ENCODE measurements at regions not wholly inside any gene's neighbourhood (a gene's known extent, or its start where the extent isn't known, plus 50 kb on each side); places are given as distances from the start of the nearest gene placed in this dataset.
"Not testable (repeated sequence)": the region's sequence is repeated elsewhere in the genome, so short reads cannot be mapped to it uniquely, and the experiment has no call there.

GRCh38 chr2:52414561-52415295 lies 1352.9 kb upstream of the CHAC2 start:
- Histone ChIP-seq H2AFZ (ENCODE audit: low read length) (no peak overlapping the region), H3K27ac (ENCODE audit: low read length) (no peak overlapping the region), H3K4me1 (ENCODE audit: low read length) (no peaks in the 10 kb centered on the region), H3K36me3 (replicated peaks; ENCODE audit: insufficient read depth, low read length) (no peaks in the 10 kb centered on the region), H3K27me3 (replicated peaks; ENCODE audit: insufficient read depth, low read length) (no peaks in the 10 kb centered on the region), H4K20me1 (ENCODE audit: insufficient read depth, low read length) (no peaks in the 10 kb centered on the region), H3K9me3 (replicated peaks; ENCODE audit: insufficient read depth, low read length) (no peaks in the 10 kb centered on the region), H3K4me2 (ENCODE audit: low read depth, low read length) (no peak overlapping the region), H3K79me2 (ENCODE audit: low read length) (no peaks in the 10 kb centered on the region), H3K9ac (ENCODE audit: low read length) (no peak overlapping the region), H3F3A (ENCODE audit: insufficient read depth, low read length) (no peaks in the 10 kb centered on the region), H3K4me3 (ENCODE audit: low read length) (no peak overlapping the region), H3K9me2 (replicated peaks; ENCODE audit: insufficient read depth, low read length) (no peaks in the 10 kb centered on the region)
- TF ChIP-seq EZH2 (optimal IDR thresholded peaks at IDR 0.05; ENCODE audit: low read depth, low read length) = no peak
- DNase-seq = no peak

DNA sequence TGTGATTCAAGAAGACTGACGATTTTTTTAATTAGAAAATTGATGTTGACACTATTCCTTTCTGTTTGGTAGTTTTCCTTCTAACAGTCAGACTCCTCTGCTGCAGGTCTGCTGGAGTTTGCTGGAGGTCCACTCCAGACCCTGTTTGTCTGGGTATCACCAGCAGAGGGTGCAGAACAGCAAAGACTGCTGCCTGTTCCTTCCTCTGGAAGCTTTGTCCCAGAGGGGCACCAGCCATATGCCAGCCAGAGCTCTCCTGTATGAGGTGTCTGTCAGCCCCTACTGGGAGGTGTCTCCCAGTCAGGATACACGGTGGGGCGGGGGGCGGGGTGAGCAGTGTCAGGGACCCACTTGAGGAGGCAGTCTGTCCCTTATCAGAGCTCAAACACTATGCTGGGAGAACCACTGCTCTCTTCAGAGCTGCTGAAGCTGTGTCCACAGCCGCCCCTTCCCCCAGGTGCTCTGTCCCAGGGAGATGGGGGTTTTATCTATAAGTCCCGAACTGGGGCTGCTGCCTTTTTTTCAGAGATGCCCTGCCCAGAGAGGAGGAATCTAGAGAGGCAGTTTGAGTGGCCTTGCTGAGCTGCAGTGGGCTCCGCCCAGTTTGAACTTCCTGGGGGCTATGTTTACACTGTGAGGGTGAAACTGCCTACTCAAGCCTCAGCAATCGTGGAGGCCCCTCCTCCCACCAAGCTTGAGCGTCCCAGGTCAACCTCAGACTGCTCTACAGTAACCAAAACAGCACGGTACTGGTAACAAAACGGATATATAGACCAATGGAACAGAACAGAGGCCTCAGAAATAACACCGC lies 1358.1 kb upstream of the CHAC2 start:
- H3K27ac ChIP-seq (ENCODE audit: low read length); H3K4me2 ChIP-seq (ENCODE audit: low read depth, low read length); H3K9ac ChIP-seq (ENCODE audit: low read length); H3K36me3 ChIP-seq (replicated peaks; ENCODE audit: insufficient read depth, low read length); H3K4me1 ChIP-seq (ENCODE audit: low read length); H3F3A ChIP-seq (ENCODE audit: insufficient read depth, low read length); H3K79me2 ChIP-seq (ENCODE audit: low read length); H4K20me1 ChIP-seq (ENCODE audit: insufficient read depth, low read length); H3K4me3 ChIP-seq (ENCODE audit: low read length); H3K9me2 ChIP-seq (replicated peaks; ENCODE audit: insufficient read depth, low read length); H2AFZ ChIP-seq (ENCODE audit: low read length); H3K9me3 ChIP-seq (replicated peaks; ENCODE audit: insufficient read depth, low read length); H3K27me3 ChIP-seq (replicated peaks; ENCODE audit: insufficient read depth, low read length): not testable (repeated sequence)
- peak; percentile 15 for DNase-seq

- Histone ChIP-seq H3K4me1 (ENCODE audit: low read length) (no peaks in the 10 kb centered on the region; the same call in 1 of the 2 replicates), H3K4me2 (ENCODE audit: low read depth, low read length) (no peak overlapping the region)
- TF ChIP-seq EZH2phosphoT487 (IDR thresholded peaks at IDR 0.05; ENCODE audit: low read length) (no peak), EZH2 (optimal IDR thresholded peaks at IDR 0.05; ENCODE audit: low read depth, low read length) (no peak), CTCF (IDR thresholded peaks at IDR 0.05; ENCODE audit: low read length) (no peak)
Measured at GRCh38 chr2:52405980-52406379, 1361.6 kb upstream of the CHAC2 start.

GRCh38 chr2:52404866-52405265 lies 1362.7 kb upstream of the CHAC2 start:
- Histone ChIP-seq H3K9me3 (replicated peaks; ENCODE audit: insufficient read depth, low read length) (no peaks in the 10 kb centered on the region), H3K4me3 (ENCODE audit: low read length) (no peak overlapping the region), H4K20me1 (ENCODE audit: insufficient read depth, low read length) (no peaks in the 10 kb centered on the region), H3K9ac (ENCODE audit: low read length) (no peak overlapping the region), H3K9me2 (replicated peaks; ENCODE audit: insufficient read depth, low read length) (no peaks in the 10 kb centered on the region), H3K36me3 (replicated peaks; ENCODE audit: insufficient read depth, low read length) (no peaks in the 10 kb centered on the region), H2AFZ (ENCODE audit: low read length) (no peak overlapping the region), H3K27me3 (replicated peaks; ENCODE audit: insufficient read depth, low read length) (no peaks in the 10 kb centered on the region), H3K79me2 (ENCODE audit: low read length) (no peaks in the 10 kb centered on the region), H3F3A (ENCODE audit: insufficient read depth, low read length) (no peaks in the 10 kb centered on the region), H3K4me1 (ENCODE audit: low read length) (no peaks in the 10 kb centered on the region; the same call in 1 of the 2 replicates), H3K27ac (ENCODE audit: low read length) (no peak overlapping the region), H3K4me2 (ENCODE audit: low read depth, low read length) (no peak overlapping the region; the same call in 1 of the 2 replicates)
- TF ChIP-seq CTCF (IDR thresholded peaks at IDR 0.05; ENCODE audit: low read length) (no peak), EZH2phosphoT487 (IDR thresholded peaks at IDR 0.05; ENCODE audit: low read length) (no peak)
- no peak for DNase-seq

More at GRCh38 chr2:52405980-52406379, 1361.6 kb upstream of the CHAC2 start:
- Histone ChIP-seq H4K20me1 (ENCODE audit: insufficient read depth, low read length) (no peaks in the 10 kb centered on the region), H3K27ac (ENCODE audit: low read length) (no peak overlapping the region), H3F3A (ENCODE audit: insufficient read depth, low read length) (no peaks in the 10 kb centered on the region), H3K9me3 (replicated peaks; ENCODE audit: insufficient read depth, low read length) (no peaks in the 10 kb centered on the region), H2AFZ (ENCODE audit: low read length) (no peak overlapping the region), H3K4me3 (ENCODE audit: low read length) (no peak overlapping the region), H3K36me3 (replicated peaks; ENCODE audit: insufficient read depth, low read length) (no peaks in the 10 kb centered on the region), H3K79me2 (ENCODE audit: low read length) (no peaks in the 10 kb centered on the region), H3K27me3 (replicated peaks; ENCODE audit: insufficient read depth, low read length) (no peaks in the 10 kb centered on the region), H3K9ac (ENCODE audit: low read length) (no peak overlapping the region), H3K9me2 (replicated peaks; ENCODE audit: insufficient read depth, low read length) (no peaks in the 10 kb centered on the region)
- DNase-seq = no peak
